ENCODE measurements at regions not wholly inside any gene's neighbourhood (a gene's known extent, or its start where the extent isn't known, plus 50 kb on each side); places are given as distances from the start of the nearest gene placed in this dataset.

DNA sequence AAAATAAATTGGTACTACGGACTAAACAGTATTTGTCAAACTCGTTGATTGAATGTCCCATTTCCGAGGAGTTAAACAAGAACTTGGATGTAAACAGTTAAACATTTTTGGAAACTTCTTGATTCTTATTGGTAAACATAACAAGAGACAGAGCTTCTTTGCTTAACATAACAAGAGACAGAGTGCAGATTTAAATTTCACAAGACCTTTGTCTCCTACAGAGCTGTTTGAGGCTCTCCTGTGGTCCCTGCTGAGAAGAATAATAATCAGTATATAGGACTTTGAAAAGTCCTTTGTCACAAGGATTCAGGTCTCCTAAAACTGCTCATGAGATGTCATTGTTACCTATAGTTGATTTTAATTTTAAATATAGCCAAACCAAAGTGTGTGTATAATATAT lies 170.6 kb upstream of the C21orf91 start:
- Histone ChIP-seq H3K4me1 (ENCODE audit: control insufficient read depth, insufficient read depth, low read length) (no peaks in the 10 kb centered on the region), H3K36me3 (ENCODE audit: control insufficient read depth, insufficient read depth, low read length) (no peaks in the 10 kb centered on the region), H3K27me3 (ENCODE audit: control insufficient read depth, insufficient read depth, low read length) (no peaks in the 10 kb centered on the region), H3K4me3 (ENCODE audit: low read length) (no peak overlapping the region), H3K27ac (ENCODE audit: low read length) (no peak overlapping the region), H3K9me3 (ENCODE audit: control insufficient read depth, low read depth, low read length) (peaks cover 5% of the 10 kb centered on the region)
- DNase-seq, result no peak
- 55% methylated on average over 3 of the region's 3 CpGs for WGBS (ENCODE audit: insufficient coverage, low lambda C conversion rate)

DNA sequence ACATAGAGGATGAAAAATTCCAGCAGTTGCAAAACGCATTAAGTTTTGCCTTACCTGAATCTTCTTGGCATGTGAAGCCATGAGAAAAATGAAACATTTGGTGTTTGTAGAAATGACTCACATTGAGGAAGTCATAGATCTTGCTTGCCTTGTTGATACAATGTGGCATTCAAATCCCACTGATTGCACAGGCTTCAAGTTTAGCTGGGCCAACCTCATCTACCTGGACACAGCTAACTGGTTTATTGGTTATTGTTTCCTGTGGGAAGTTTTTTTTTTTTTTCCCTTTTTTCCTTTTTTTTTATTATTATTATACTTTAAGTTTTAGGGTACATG lies 168.9 kb upstream of the C21orf91 start:
- no peak for DNase-seq
- no peaks in the 10 kb centered on the region for H3K27me3 ChIP-seq (ENCODE audit: control insufficient read depth, insufficient read depth, low read length)
- H3K9me3 ChIP-seq (ENCODE audit: control insufficient read depth, low read depth, low read length), result peaks cover 3% of the 10 kb centered on the region
- 75% methylated on average over 1 of the region's 1 CpG for WGBS (ENCODE audit: insufficient coverage, low lambda C conversion rate)
- H3K4me3 ChIP-seq (ENCODE audit: low read length), result no peak overlapping the region
- no peaks in the 10 kb centered on the region for H3K4me1 ChIP-seq (ENCODE audit: control insufficient read depth, insufficient read depth, low read length)
- no peak overlapping the region for H3K27ac ChIP-seq (ENCODE audit: low read length)
- H3K36me3 ChIP-seq (ENCODE audit: control insufficient read depth, insufficient read depth, low read length), result no peaks in the 10 kb centered on the region

DNA sequence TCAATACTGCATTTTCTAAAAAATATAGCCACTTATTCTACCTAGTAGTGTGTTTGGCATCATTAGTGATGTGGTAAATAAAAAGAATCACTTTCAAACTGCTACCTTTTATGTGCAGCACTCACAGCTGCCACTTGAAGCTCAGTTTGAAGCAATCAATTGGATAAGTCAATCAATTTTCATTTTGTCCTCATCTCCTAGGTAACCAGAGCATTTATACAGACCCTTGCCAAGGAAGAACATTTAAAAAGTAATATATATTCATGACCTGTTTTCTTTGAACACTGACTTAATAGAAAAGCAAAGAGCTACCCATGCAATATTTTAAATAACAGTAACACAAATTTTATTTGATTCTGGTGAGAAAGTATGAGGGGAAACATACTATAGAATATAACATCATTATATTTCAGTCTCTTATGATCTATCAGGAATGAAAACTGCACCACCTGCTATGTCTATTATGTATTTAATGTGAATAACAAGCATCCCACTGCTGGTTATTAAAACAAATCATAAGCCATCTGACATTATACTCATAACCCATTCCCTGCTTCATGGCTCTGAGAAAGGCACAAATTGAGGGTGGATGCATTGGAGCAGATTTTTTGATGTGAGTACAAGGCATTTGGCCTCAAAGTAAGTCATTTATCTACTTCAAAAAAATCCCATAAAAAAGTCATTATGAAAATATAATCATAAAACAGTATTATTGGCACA lies 168.4 kb upstream of the C21orf91 start:
- Histone ChIP-seq H3K4me1 (ENCODE audit: control insufficient read depth, insufficient read depth, low read length) (no peaks in the 10 kb centered on the region), H3K4me3 (ENCODE audit: low read length) (no peak overlapping the region), H3K27ac (ENCODE audit: low read length) (no peak overlapping the region), H3K9me3 (ENCODE audit: control insufficient read depth, low read depth, low read length) (no peaks in the 10 kb centered on the region), H3K36me3 (ENCODE audit: control insufficient read depth, insufficient read depth, low read length) (no peaks in the 10 kb centered on the region), H3K27me3 (ENCODE audit: control insufficient read depth, insufficient read depth, low read length) (no peaks in the 10 kb centered on the region)
- no peak for DNase-seq

DNA sequence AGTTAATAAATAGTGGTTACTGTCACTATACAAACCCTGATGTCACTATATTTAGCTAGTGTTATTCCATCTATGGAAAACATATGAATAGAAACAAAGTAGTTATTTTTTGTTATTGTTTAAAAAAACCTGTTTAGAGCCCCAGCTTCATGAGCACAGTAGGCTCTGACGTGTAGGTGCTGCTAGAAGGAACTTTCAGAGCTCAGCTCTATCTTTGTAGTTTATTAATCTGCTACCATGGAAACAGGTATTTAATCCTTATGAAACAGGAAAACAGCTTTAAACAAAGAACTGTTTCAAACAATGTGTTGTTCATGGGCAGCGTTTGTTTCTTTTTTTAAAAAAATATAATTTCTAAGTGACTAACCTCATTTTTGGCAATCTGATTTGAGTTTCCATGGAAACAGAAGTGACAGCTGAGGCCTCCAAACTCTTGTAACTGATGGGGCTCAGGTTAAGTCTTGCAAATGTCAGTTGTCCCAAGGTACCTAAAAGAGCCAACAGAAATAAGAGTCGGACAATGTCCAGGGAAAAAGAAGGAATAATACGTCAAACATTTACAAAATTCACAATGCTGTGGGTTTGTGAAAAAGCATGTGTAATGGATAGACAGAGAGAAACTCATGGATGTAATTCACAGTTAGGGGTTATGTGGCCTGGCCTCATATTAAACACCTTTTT lies 162.0 kb upstream of the C21orf91 start:
- no peak for DNase-seq
- Histone ChIP-seq H3K4me3 (ENCODE audit: low read length) (no peak overlapping the region), H3K36me3 (ENCODE audit: control insufficient read depth, insufficient read depth, low read length) (no peaks in the 10 kb centered on the region), H3K9me3 (ENCODE audit: control insufficient read depth, low read depth, low read length) (no peaks in the 10 kb centered on the region), H3K27ac (ENCODE audit: low read length) (no peak overlapping the region), H3K4me1 (ENCODE audit: control insufficient read depth, insufficient read depth, low read length) (no peaks in the 10 kb centered on the region), H3K27me3 (ENCODE audit: control insufficient read depth, insufficient read depth, low read length) (no peaks in the 10 kb centered on the region)
- 95% methylated on average over 2 of the region's 4 CpGs for WGBS (ENCODE audit: insufficient coverage, low lambda C conversion rate)

DNA sequence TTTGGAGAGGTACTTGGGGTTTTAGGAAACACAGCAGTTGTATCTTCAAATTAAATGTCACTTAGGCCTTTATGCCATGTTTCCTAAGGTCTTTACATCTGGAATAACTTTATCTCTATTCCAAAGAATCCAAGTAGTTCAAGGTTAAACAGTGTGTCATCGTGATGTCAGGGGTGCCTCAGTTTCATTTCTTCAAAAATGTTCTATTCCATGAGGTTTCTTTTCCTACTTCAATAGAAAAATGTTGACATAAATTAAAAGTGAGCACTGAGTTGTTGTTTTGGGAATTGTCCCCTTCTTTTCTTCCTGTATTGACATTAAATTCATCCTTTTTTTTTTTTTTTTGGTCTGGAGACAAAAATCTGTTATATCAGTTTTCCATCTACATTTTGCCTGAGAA lies 160.6 kb upstream of the C21orf91 start:
- DNase-seq, result no peak
- no peak overlapping the region for H3K4me3 ChIP-seq (ENCODE audit: low read length)
- no peaks in the 10 kb centered on the region for H3K4me1 ChIP-seq (ENCODE audit: control insufficient read depth, insufficient read depth, low read length)
- H3K36me3 ChIP-seq (ENCODE audit: control insufficient read depth, insufficient read depth, low read length), result no peaks in the 10 kb centered on the region
- no peaks in the 10 kb centered on the region for H3K9me3 ChIP-seq (ENCODE audit: control insufficient read depth, low read depth, low read length)
- 67% methylated on average over 1 of the region's 1 CpG for WGBS (ENCODE audit: insufficient coverage, low lambda C conversion rate)
- no peaks in the 10 kb centered on the region for H3K27me3 ChIP-seq (ENCODE audit: control insufficient read depth, insufficient read depth, low read length)
- H3K27ac ChIP-seq (ENCODE audit: low read length), result no peak overlapping the region

DNA sequence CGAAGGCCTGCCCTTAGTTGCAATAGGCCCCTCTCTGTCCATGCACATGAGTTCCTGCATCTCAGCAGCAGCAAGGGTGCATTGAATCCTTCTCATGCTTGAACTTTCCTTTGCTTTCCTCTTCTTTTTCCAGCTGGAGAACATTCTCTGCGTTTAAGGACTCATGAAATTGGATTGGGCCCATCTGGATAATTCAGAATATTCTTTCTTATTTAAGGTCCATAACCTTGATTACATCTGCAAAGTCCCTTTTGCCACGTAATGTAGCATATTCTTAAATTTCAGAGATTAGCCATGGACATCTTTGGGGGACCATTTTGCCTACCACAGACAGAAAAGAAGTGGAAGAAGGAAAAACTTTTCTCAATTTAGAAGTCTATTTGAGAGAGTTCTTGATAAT lies 159.7 kb upstream of the C21orf91 start:
- no peaks in the 10 kb centered on the region for H3K36me3 ChIP-seq (ENCODE audit: control insufficient read depth, insufficient read depth, low read length)
- 100% methylated on average over 1 of the region's 3 CpGs for WGBS (ENCODE audit: insufficient coverage, low lambda C conversion rate)

GRCh38 chr21:17976691-17977090 lies 157.5 kb upstream of the C21orf91 start:
- Histone ChIP-seq H3K27ac (ENCODE audit: low read length) (no peak overlapping the region), H3K27me3 (ENCODE audit: control insufficient read depth, insufficient read depth, low read length) (no peaks in the 10 kb centered on the region), H3K4me3 (ENCODE audit: low read length) (no peak overlapping the region), H3K4me1 (ENCODE audit: control insufficient read depth, insufficient read depth, low read length) (no peaks in the 10 kb centered on the region), H3K9me3 (ENCODE audit: control insufficient read depth, low read depth, low read length) (no peaks in the 10 kb centered on the region), H3K36me3 (ENCODE audit: control insufficient read depth, insufficient read depth, low read length) (no peaks in the 10 kb centered on the region)
- DNase-seq, result no peak

More for the DNA sequence above, 159.7 kb upstream of the C21orf91 start:
- no peaks in the 10 kb centered on the region for H3K27me3 ChIP-seq (ENCODE audit: control insufficient read depth, insufficient read depth, low read length)
- H3K4me3 ChIP-seq (ENCODE audit: low read length), result no peak overlapping the region
- H3K9me3 ChIP-seq (ENCODE audit: control insufficient read depth, low read depth, low read length), result no peaks in the 10 kb centered on the region
- no peaks in the 10 kb centered on the region for H3K4me1 ChIP-seq (ENCODE audit: control insufficient read depth, insufficient read depth, low read length)
- DNase-seq, result no peak
- no peak overlapping the region for H3K27ac ChIP-seq (ENCODE audit: low read length)

DNA sequence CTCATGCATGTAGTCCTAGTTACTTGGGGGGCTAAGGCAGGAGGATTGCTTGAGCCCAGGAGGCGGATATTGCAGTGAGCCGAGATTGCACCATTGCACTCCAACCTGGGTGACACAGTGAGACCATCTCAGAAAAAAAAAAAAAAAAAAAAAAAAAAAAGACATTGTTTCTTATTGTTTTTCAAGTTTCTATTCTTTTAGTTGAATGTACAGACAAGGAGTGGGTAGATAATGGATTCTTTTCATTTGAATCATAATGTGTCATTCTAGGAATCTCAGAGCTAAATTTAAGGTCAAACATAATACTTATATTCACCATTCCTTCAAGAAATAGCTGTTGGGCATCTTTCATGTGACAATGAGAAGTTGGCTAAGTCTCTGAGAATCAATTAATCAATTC lies 157.0 kb upstream of the C21orf91 start:
- DNase-seq, result no peak
- Histone ChIP-seq H3K36me3 (ENCODE audit: control insufficient read depth, insufficient read depth, low read length) (no peaks in the 10 kb centered on the region), H3K9me3 (ENCODE audit: control insufficient read depth, low read depth, low read length) (no peaks in the 10 kb centered on the region), H3K4me3 (ENCODE audit: low read length) (no peak overlapping the region), H3K27me3 (ENCODE audit: control insufficient read depth, insufficient read depth, low read length) (no peaks in the 10 kb centered on the region), H3K27ac (ENCODE audit: low read length) (no peak overlapping the region), H3K4me1 (ENCODE audit: control insufficient read depth, insufficient read depth, low read length) (no peaks in the 10 kb centered on the region)
- no CpG with 5 or more reads among the region's 2 CpGs for WGBS (ENCODE audit: insufficient coverage, low lambda C conversion rate)

GRCh38 chr21:17967319-17967718 lies 148.2 kb upstream of the C21orf91 start:
- DNase-seq, result no peak
- Histone ChIP-seq H3K4me1 (ENCODE audit: control insufficient read depth, insufficient read depth, low read length) (no peaks in the 10 kb centered on the region), H3K4me3 (ENCODE audit: low read length) (no peak overlapping the region), H3K27ac (ENCODE audit: low read length) (no peak overlapping the region), H3K9me3 (ENCODE audit: control insufficient read depth, low read depth, low read length) (no peaks in the 10 kb centered on the region), H3K27me3 (ENCODE audit: control insufficient read depth, insufficient read depth, low read length) (no peaks in the 10 kb centered on the region), H3K36me3 (ENCODE audit: control insufficient read depth, insufficient read depth, low read length) (no peaks in the 10 kb centered on the region)

DNA sequence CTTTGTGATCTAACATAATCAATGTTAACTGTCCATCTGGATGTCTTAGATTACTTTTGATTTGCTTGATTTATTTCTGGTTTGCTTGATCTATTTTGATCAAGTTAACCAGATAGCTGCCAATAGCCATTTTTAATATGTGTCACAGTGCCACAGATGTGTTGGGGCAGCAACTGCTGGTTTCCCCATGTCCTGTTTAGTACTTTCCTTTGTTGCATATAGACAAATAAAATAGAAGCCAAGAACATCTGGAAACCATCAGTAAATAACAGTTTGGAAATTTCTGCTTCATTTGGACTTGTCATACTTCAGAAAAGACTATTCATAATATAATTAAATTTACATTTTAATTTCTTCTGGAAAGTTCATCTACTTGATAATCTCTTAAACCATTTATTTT lies 145.6 kb upstream of the C21orf91 start:
- Histone ChIP-seq H3K36me3 (ENCODE audit: control insufficient read depth, insufficient read depth, low read length) (no peaks in the 10 kb centered on the region), H3K27ac (ENCODE audit: low read length) (no peak overlapping the region), H3K4me1 (ENCODE audit: control insufficient read depth, insufficient read depth, low read length) (no peaks in the 10 kb centered on the region), H3K4me3 (ENCODE audit: low read length) (no peak overlapping the region), H3K9me3 (ENCODE audit: control insufficient read depth, low read depth, low read length) (no peaks in the 10 kb centered on the region), H3K27me3 (ENCODE audit: control insufficient read depth, insufficient read depth, low read length) (no peaks in the 10 kb centered on the region)
- DNase-seq, result no peak

- Histone ChIP-seq H3K4me1 (ENCODE audit: control insufficient read depth, insufficient read depth, low read length) (no peaks in the 10 kb centered on the region), H3K27me3 (ENCODE audit: control insufficient read depth, insufficient read depth, low read length) (no peaks in the 10 kb centered on the region), H3K9me3 (ENCODE audit: control insufficient read depth, low read depth, low read length) (no peaks in the 10 kb centered on the region), H3K27ac (ENCODE audit: low read length) (no peak overlapping the region), H3K36me3 (ENCODE audit: control insufficient read depth, insufficient read depth, low read length) (no peaks in the 10 kb centered on the region), H3K4me3 (ENCODE audit: low read length) (no peak overlapping the region)
- WGBS (ENCODE audit: insufficient coverage, low lambda C conversion rate), result 100% methylated on average over 1 of the region's 5 CpGs
- no peak for DNase-seq
Observed at GRCh38 chr21:17964199-17964598, 145.0 kb upstream of the C21orf91 start.
